SK-N-SH treated with all-trans-retinoic acid at 6 μM for 48 hours (cell line): ENCODE measurements at regions not wholly inside any gene's neighbourhood (a gene's known extent, or its start where the extent isn't known, plus 50 kb on each side); places are given as distances from the start of the nearest gene placed in this dataset.

Experiments
- ATAC-seq: fragments of 200-7000 bp; cut with Tn5 transposase; 3 replicates; pipeline ENCODE4 v1.9.1; 2020; ENCODE audit warnings: mild to moderate bottlenecking, moderate library complexity
- ARNTL ChIP-seq: fragments of 450-650 bp; formaldehyde crosslinking; IDR thresholded peaks from 2 replicates; pipeline ENCODE4 v1.5.0; 2020; ENCODE audit warnings: low read depth, mild to moderate bottlenecking, moderate library complexity, borderline replicate concordance
- BACH2 ChIP-seq: fragments of 250-450 bp; sonication (Bioruptor Pico); IDR thresholded peaks from 2 replicates; pipeline ENCODE4 v1.9.0; 2021; ENCODE audit warnings: mild to moderate bottlenecking, borderline replicate concordance
- ESRRG ChIP-seq: fragments of 250-450 bp; sonication (Bioruptor Pico); IDR thresholded peaks from 2 replicates; pipeline ENCODE4 v1.6.1; 2021; ENCODE audit warnings: mild to moderate bottlenecking
- GLIS3 ChIP-seq: fragments of 250-450 bp; sonication (Bioruptor Pico); IDR thresholded peaks from 2 replicates; pipeline ENCODE4 v1.5.0; 2020; ENCODE audit warnings: mild to moderate bottlenecking, moderate library complexity
- ISL1 ChIP-seq: fragments of 250-450 bp; sonication (Bioruptor Pico); IDR thresholded peaks from 2 replicates; pipeline ENCODE4 v2.1.2; 2022; ENCODE audit warnings: mild to moderate bottlenecking, moderate library complexity
- OSR1 ChIP-seq: fragments of 250-450 bp; sonication (Bioruptor Pico); IDR thresholded peaks from 2 replicates; pipeline ENCODE4 v1.8.0; 2022; ENCODE audit warnings: moderate library complexity, mild to moderate bottlenecking, inconsistent platforms
- RARB ChIP-seq: fragments of 250-450 bp; sonication (Bioruptor Pico); IDR thresholded peaks from 2 replicates; pipeline ENCODE4 v1.8.0; 2021; ENCODE audit warnings: mild to moderate bottlenecking, moderate library complexity
- SNAI2 ChIP-seq: fragments of 250-450 bp; sonication (Bioruptor Pico); IDR thresholded peaks from 2 replicates; pipeline ENCODE4 v1.5.0; 2020; ENCODE audit warnings: mild to moderate bottlenecking, moderate library complexity
- TCF4 ChIP-seq: fragments of 250-450 bp; sonication (Bioruptor Pico); IDR thresholded peaks from 2 replicates; pipeline ENCODE4 v1.8.0; 2021; ENCODE audit warnings: mild to moderate bottlenecking, moderate library complexity, borderline replicate concordance
- TOX ChIP-seq: fragments of 250-450 bp; sonication (Bioruptor Pico); IDR thresholded peaks from 2 replicates; pipeline ENCODE4 v1.8.0; 2021; ENCODE audit warnings: mild to moderate bottlenecking, moderate library complexity, borderline replicate concordance
- ZC3H10 ChIP-seq: fragments of 250-450 bp; sonication (Bioruptor Pico); IDR thresholded peaks from 2 replicates; pipeline ENCODE4 v1.5.1; 2021; ENCODE audit warnings: mild to moderate bottlenecking, moderate library complexity
- ZFP3 ChIP-seq: fragments of 250-450 bp; sonication (Bioruptor Pico); IDR thresholded peaks from 2 replicates; pipeline ENCODE4 v1.5.0; 2020; ENCODE audit warnings: mild to moderate bottlenecking, moderate library complexity
- ZFP30 ChIP-seq: fragments of 450-650 bp; formaldehyde crosslinking; IDR thresholded peaks from 2 replicates; pipeline ENCODE4 v1.5.0; 2022; ENCODE audit warnings: mild to moderate bottlenecking, moderate library complexity
- ZNF70 ChIP-seq: fragments of 450-650 bp; formaldehyde crosslinking; IDR thresholded peaks from 2 replicates; pipeline ENCODE4 v1.5.0; 2020; ENCODE audit warnings: mild to moderate bottlenecking, moderate library complexity
- ZNF8 ChIP-seq: fragments of 450-650 bp; formaldehyde crosslinking; IDR thresholded peaks from 2 replicates; pipeline ENCODE4 v1.5.0; 2020; ENCODE audit warnings: mild to moderate bottlenecking, moderate library complexity
- TF ChIP-seq, protein P1 (sequence below): fragments of 250-450 bp; sonication (Bioruptor Pico); IDR thresholded peaks from 2 replicates; pipeline ENCODE4 v1.5.0; 2020; ENCODE audit warnings: mild to moderate bottlenecking, moderate library complexity
- TF ChIP-seq, protein P2 (sequence below): fragments of 250-450 bp; sonication (Bioruptor Pico); IDR thresholded peaks from 2 replicates; pipeline ENCODE4 v1.5.1; 2020; ENCODE audit warnings: low read depth, mild to moderate bottlenecking, moderate library complexity
- TF ChIP-seq, protein P3 (sequence below): fragments of 250-450 bp; sonication (Bioruptor Pico); IDR thresholded peaks from 2 replicates; pipeline ENCODE4 v1.8.0; 2021; ENCODE audit warnings: low read depth, mild to moderate bottlenecking, moderate library complexity, borderline replicate concordance
- TF ChIP-seq, protein P4 (sequence below): fragments of 250-450 bp; sonication (Bioruptor Pico); IDR thresholded peaks from 2 replicates; pipeline ENCODE4 v1.8.0; 2020; ENCODE audit warnings: mild to moderate bottlenecking, moderate library complexity, borderline replicate concordance
- TF ChIP-seq, protein P5 (sequence below): fragments of 250-450 bp; sonication (Bioruptor Pico); IDR thresholded peaks from 2 replicates; pipeline ENCODE4 v1.5.1; 2021; ENCODE audit warnings: mild to moderate bottlenecking, moderate library complexity

DNA sequence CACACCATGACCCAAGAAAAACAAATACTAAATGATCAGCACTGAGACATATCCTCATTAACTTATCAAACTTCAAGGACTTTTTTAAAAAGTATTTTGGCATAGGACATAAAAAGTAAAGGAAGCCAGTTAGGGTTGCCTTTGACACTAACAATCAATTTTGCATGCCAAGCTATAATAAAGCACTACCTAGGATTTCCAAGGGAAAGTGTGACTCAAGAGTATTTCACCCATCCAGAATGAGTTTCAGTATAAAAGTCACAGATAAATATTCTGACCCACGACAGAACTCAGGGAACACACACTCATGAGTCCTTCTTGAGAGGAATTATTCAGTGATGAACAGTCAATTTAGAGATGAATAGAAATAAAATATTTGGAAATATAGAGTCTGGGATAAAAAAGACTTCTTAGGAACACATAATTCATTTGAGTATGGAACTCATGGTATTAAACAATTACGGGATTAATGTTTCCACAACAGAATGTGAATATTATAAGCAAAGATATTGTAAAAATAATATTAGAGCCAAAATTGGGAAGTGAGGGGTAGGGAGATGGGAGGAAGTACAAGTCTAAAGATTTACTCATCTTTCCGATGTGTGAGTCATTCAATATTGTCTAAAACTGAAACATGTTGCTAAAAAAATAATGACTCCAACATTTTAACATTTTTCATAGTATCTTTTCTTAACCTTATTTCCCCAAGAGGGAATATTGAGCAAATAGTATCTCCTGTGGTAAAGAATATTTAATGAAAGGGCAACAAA lies 143.5 kb upstream of the LNX1 start:
- peak; percentile 82 for ATAC-seq
- TF ChIP-seq ARNTL: no peak
- TF ChIP-seq, protein P1, sequence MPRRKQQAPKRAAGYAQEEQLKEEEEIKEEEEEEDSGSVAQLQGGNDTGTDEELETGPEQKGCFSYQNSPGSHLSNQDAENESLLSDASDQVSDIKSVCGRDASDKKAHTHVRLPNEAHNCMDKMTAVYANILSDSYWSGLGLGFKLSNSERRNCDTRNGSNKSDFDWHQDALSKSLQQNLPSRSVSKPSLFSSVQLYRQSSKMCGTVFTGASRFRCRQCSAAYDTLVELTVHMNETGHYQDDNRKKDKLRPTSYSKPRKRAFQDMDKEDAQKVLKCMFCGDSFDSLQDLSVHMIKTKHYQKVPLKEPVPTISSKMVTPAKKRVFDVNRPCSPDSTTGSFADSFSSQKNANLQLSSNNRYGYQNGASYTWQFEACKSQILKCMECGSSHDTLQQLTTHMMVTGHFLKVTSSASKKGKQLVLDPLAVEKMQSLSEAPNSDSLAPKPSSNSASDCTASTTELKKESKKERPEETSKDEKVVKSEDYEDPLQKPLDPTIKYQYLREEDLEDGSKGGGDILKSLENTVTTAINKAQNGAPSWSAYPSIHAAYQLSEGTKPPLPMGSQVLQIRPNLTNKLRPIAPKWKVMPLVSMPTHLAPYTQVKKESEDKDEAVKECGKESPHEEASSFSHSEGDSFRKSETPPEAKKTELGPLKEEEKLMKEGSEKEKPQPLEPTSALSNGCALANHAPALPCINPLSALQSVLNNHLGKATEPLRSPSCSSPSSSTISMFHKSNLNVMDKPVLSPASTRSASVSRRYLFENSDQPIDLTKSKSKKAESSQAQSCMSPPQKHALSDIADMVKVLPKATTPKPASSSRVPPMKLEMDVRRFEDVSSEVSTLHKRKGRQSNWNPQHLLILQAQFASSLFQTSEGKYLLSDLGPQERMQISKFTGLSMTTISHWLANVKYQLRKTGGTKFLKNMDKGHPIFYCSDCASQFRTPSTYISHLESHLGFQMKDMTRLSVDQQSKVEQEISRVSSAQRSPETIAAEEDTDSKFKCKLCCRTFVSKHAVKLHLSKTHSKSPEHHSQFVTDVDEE: no peak
- TF ChIP-seq, protein P2, sequence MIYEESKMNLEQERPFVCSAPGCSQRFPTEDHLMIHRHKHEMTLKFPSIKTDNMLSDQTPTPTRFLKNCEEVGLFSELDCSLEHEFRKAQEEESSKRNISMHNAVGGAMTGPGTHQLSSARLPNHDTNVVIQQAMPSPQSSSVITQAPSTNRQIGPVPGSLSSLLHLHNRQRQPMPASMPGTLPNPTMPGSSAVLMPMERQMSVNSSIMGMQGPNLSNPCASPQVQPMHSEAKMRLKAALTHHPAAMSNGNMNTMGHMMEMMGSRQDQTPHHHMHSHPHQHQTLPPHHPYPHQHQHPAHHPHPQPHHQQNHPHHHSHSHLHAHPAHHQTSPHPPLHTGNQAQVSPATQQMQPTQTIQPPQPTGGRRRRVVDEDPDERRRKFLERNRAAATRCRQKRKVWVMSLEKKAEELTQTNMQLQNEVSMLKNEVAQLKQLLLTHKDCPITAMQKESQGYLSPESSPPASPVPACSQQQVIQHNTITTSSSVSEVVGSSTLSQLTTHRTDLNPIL (CRISPR knock-in tag): no peak
- TF ChIP-seq, protein P3, sequence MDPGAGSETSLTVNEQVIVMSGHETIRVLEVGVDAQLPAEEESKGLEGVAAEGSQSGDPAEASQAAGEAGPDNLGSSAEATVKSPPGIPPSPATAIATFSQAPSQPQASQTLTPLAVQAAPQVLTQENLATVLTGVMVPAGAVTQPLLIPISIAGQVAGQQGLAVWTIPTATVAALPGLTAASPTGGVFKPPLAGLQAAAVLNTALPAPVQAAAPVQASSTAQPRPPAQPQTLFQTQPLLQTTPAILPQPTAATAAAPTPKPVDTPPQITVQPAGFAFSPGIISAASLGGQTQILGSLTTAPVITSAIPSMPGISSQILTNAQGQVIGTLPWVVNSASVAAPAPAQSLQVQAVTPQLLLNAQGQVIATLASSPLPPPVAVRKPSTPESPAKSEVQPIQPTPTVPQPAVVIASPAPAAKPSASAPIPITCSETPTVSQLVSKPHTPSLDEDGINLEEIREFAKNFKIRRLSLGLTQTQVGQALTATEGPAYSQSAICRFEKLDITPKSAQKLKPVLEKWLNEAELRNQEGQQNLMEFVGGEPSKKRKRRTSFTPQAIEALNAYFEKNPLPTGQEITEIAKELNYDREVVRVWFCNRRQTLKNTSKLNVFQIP (CRISPR knock-in tag): no peak
- no peak for TF ChIP-seq ZC3H10 (CRISPR knock-in tag)
- TF ChIP-seq OSR1 (CRISPR knock-in tag): no peak
- TF ChIP-seq ISL1 (CRISPR knock-in tag): peak; percentile 55
- TF ChIP-seq TOX (CRISPR knock-in tag): peak; percentile 52; the same call in 1 of the 2 replicates
- no peak for TF ChIP-seq GLIS3 (CRISPR knock-in tag)
- TF ChIP-seq ESRRG: no peak
- no peak for TF ChIP-seq BACH2 (CRISPR knock-in tag)
- TF ChIP-seq ZFP30 (CRISPR knock-in tag): no peak

DNA sequence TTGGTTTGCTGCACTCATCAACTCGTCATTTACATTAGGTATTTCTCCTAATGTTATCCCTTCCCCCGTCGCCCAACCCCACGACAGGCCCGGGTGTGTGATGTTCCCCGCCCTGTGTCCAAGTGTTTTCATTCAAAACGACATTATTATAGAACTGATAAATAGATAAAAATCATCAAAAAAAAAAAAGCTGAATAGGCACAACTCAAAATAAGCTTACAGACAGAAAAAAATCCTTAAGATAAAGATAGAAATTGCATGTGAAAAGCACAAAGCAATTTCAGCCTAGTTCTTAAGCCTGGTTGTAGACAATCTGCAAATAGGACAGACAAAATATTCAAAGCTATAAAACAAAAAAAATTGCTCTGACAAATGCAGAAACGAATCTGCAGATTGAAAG lies 142.9 kb upstream of the LNX1 start:
- TF ChIP-seq GLIS3 (CRISPR knock-in tag) (no peak), ZNF70 (CRISPR knock-in tag) (no peak), TCF4 (CRISPR knock-in tag) (no peak), RARB (CRISPR knock-in tag) (no peak), ZC3H10 (CRISPR knock-in tag) (no peak), ZFP30 (CRISPR knock-in tag) (no peak), SNAI2 (CRISPR knock-in tag) (no peak), ESRRG (no peak), ZFP3 (CRISPR knock-in tag) (no peak), ZNF8 (no peak), BACH2 (CRISPR knock-in tag) (no peak)
- TF ChIP-seq, protein P4, sequence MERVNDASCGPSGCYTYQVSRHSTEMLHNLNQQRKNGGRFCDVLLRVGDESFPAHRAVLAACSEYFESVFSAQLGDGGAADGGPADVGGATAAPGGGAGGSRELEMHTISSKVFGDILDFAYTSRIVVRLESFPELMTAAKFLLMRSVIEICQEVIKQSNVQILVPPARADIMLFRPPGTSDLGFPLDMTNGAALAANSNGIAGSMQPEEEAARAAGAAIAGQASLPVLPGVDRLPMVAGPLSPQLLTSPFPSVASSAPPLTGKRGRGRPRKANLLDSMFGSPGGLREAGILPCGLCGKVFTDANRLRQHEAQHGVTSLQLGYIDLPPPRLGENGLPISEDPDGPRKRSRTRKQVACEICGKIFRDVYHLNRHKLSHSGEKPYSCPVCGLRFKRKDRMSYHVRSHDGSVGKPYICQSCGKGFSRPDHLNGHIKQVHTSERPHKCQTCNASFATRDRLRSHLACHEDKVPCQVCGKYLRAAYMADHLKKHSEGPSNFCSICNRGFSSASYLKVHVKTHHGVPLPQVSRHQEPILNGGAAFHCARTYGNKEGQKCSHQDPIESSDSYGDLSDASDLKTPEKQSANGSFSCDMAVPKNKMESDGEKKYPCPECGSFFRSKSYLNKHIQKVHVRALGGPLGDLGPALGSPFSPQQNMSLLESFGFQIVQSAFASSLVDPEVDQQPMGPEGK: no peak
- TF ChIP-seq, protein P5, sequence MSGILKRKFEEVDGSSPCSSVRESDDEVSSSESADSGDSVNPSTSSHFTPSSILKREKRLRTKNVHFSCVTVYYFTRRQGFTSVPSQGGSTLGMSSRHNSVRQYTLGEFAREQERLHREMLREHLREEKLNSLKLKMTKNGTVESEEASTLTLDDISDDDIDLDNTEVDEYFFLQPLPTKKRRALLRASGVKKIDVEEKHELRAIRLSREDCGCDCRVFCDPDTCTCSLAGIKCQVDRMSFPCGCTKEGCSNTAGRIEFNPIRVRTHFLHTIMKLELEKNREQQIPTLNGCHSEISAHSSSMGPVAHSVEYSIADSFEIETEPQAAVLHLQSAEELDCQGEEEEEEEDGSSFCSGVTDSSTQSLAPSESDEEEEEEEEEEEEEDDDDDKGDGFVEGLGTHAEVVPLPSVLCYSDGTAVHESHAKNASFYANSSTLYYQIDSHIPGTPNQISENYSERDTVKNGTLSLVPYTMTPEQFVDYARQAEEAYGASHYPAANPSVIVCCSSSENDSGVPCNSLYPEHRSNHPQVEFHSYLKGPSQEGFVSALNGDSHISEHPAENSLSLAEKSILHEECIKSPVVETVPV: no peak
- TF ChIP-seq, protein P1: no peak
- TF ChIP-seq, protein P3 (CRISPR knock-in tag): no peak
- TF ChIP-seq, protein P2 (CRISPR knock-in tag): no peak
- ATAC-seq: no peak; the same call in 1 of the 3 replicates
